ENCODE measurements at regions not wholly inside any gene's neighbourhood (a gene's known extent, or its start where the extent isn't known, plus 50 kb on each side); places are given as distances from the start of the nearest gene placed in this dataset.

- no peak for TF ChIP-seq POLR2A (IDR thresholded peaks at IDR 0.05)
- TF ChIP-seq CTCF (IDR thresholded peaks at IDR 0.05), result no peak
Observed at GRCh38 chrX:39982948-39983347, 114.8 kb downstream of the BCOR start.

Measured in thyroid gland (tissue), 4 donors.